Mammary epithelial cell (primary cell): ENCODE measurements at regions not wholly inside any gene's neighbourhood (a gene's known extent, or its start where the extent isn't known, plus 50 kb on each side); places are given as distances from the start of the nearest gene placed in this dataset.

ENCODE experiments used
- EZH2 ChIP-seq: IDR thresholded peaks from 2 replicates; pipeline ENCODE4 v1.6.1; 2012; ENCODE audit warnings: low read length, inconsistent platforms, borderline replicate concordance
- TF ChIP-seq, protein P1 (sequence below), 2 donors: IDR thresholded peaks in 1 of 2; conservative IDR thresholded peaks in 1 of 2; 2 replicates each; pipeline ENCODE4 v1.5.1; 2011 to 2012; ENCODE audit warnings: inconsistent platforms in 2 of 2, low read length in 2 of 2, mild to moderate bottlenecking in 2 of 2, control low read depth in 1 of 2, low read depth in 1 of 2; ENCODE audit not compliant: insufficient read depth in 1 of 2; ENCODE audit errors: extremely low read depth in 1 of 2

DNA sequence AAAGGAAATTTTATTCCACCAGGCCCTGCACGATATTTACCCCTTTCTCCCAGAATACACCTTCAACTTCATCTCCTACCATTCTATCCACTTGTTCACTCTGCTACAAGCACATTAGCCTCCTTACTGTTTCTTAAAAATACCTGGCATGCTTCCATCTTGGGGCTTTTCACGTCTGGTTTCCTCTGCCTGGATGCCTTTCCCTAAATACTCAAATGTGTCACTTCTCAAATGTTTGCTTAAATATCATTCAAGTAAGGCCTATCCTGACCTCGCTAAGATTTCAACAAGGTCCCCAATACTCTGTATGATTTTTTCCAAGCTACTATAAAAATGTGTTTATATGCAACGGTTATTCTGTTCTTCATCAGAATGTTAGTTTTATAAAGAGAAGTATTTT is 433.0 kb upstream of the CHAC2 start:
- TF ChIP-seq, protein P1, sequence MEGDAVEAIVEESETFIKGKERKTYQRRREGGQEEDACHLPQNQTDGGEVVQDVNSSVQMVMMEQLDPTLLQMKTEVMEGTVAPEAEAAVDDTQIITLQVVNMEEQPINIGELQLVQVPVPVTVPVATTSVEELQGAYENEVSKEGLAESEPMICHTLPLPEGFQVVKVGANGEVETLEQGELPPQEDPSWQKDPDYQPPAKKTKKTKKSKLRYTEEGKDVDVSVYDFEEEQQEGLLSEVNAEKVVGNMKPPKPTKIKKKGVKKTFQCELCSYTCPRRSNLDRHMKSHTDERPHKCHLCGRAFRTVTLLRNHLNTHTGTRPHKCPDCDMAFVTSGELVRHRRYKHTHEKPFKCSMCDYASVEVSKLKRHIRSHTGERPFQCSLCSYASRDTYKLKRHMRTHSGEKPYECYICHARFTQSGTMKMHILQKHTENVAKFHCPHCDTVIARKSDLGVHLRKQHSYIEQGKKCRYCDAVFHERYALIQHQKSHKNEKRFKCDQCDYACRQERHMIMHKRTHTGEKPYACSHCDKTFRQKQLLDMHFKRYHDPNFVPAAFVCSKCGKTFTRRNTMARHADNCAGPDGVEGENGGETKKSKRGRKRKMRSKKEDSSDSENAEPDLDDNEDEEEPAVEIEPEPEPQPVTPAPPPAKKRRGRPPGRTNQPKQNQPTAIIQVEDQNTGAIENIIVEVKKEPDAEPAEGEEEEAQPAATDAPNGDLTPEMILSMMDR (conservative IDR thresholded peaks at IDR 0.05 in 1 of 2, IDR thresholded peaks at IDR 0.05 in 1 of 2; ENCODE audit: extremely low read depth in 1 of 2, insufficient read depth in 1 of 2, low read depth in 1 of 2, low read length in 2 of 2) = no peak
- no peak for TF ChIP-seq EZH2
